Erythroblast (primary cell): ENCODE measurements at regions not wholly inside any gene's neighbourhood (a gene's known extent, or its start where the extent isn't known, plus 50 kb on each side); places are given as distances from the start of the nearest gene placed in this dataset.
"Not testable (repeated sequence)": the region's sequence is repeated elsewhere in the genome, so short reads cannot be mapped to it uniquely, and the experiment has no call there.

Source experiments
- GATA1 ChIP-seq: IDR thresholded peaks from 2 replicates; pipeline ENCODE4 v1.6.1; 2011; ENCODE audit warnings: low read depth, mild to moderate bottlenecking, control low read depth, low read length, moderate library complexity
- POLR2A ChIP-seq: IDR thresholded peaks from 2 replicates; pipeline ENCODE4 v1.6.1; 2011; ENCODE audit warnings: mild to moderate bottlenecking, low read length

- not testable (repeated sequence) for TF ChIP-seq POLR2A, GATA1
Measured at GRCh38 chrX:68951942-68952619, 123.3 kb downstream of the EFNB1 start.
